ENCODE measurements at regions not wholly inside any gene's neighbourhood (a gene's known extent, or its start where the extent isn't known, plus 50 kb on each side); places are given as distances from the start of the nearest gene placed in this dataset.

DNA sequence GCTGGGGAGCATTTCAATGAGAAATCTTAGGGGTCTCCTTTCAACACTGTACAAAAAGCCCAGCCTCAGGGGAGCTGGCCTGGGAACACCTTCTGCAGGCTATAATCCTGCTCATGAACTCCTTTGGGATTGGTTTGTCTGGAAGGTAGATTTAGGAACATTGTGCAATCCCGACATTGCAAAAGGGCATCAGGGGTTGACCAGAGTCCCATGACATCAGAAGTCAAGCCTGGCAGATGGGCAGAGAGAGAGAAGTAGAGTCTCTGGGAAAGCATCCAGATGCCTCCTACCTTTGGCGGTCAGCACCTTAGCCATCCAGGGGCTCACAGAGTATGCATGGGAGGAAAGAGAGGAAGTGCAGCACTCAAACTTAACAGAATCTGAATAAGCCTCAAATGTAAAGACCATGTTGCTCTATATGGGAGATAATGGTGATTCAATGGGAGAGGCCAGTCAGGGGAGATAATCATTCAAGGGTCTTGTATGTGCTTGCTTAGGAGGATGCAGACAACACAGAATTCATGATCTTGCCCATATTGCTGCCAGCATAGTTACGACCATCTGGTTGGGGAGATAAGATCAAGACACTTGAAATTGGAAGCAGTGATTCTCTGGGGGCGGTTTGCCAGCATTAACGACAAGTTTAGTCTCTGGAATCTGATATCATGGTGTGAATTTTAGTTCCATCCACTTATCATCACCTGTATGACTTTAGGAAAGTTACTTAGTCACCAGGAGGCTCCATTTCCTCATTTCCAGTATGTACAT is 58.3 kb upstream of the UPP2 start:
- TF ChIP-seq TAF1 (IDR thresholded peaks at IDR 0.05; ENCODE audit: borderline replicate concordance, insufficient read depth, low read length) (no peak), SIN3A (IDR thresholded peaks at IDR 0.05; ENCODE audit: borderline replicate concordance, insufficient read depth, low read length) (no peak), POLR2AphosphoS5 (IDR thresholded peaks at IDR 0.05; ENCODE audit: low read depth, low read length) (no peak), FOXP2 (optimal IDR thresholded peaks at IDR 0.05; ENCODE audit: borderline replicate concordance, extremely low read depth, extremely low read length, insufficient read depth) (no peak)
- TF ChIP-seq, protein P1, sequence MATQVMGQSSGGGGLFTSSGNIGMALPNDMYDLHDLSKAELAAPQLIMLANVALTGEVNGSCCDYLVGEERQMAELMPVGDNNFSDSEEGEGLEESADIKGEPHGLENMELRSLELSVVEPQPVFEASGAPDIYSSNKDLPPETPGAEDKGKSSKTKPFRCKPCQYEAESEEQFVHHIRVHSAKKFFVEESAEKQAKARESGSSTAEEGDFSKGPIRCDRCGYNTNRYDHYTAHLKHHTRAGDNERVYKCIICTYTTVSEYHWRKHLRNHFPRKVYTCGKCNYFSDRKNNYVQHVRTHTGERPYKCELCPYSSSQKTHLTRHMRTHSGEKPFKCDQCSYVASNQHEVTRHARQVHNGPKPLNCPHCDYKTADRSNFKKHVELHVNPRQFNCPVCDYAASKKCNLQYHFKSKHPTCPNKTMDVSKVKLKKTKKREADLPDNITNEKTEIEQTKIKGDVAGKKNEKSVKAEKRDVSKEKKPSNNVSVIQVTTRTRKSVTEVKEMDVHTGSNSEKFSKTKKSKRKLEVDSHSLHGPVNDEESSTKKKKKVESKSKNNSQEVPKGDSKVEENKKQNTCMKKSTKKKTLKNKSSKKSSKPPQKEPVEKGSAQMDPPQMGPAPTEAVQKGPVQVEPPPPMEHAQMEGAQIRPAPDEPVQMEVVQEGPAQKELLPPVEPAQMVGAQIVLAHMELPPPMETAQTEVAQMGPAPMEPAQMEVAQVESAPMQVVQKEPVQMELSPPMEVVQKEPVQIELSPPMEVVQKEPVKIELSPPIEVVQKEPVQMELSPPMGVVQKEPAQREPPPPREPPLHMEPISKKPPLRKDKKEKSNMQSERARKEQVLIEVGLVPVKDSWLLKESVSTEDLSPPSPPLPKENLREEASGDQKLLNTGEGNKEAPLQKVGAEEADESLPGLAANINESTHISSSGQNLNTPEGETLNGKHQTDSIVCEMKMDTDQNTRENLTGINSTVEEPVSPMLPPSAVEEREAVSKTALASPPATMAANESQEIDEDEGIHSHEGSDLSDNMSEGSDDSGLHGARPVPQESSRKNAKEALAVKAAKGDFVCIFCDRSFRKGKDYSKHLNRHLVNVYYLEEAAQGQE (IDR thresholded peaks at IDR 0.05; ENCODE audit: insufficient read depth in 1 of 2, low read depth in 2 of 2, low read length in 2 of 2), result no peak

DNA sequence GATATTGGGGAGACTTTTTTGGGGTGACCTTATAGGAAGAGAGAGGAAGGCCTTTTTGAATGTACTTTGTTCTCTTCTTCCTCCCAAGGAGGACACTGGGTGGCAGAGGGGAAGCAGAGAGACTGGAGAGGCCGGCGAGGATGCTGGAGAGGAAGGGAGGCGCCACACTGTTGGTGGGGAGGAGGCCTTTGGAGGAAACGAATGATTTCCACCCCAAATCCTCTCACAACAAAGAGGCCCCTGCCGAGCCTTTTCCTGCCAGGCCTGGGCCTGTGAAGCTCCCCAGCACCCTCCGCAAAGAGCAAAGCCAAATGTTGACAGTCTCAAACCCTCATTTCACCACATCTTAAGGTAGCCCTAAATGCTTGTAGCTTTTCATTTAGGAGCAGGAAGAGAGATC is 59.0 kb upstream of the UPP2 start:
- TF ChIP-seq FOXP2 (optimal IDR thresholded peaks at IDR 0.05; ENCODE audit: borderline replicate concordance, extremely low read depth, extremely low read length, insufficient read depth) (no peak), TAF1 (IDR thresholded peaks at IDR 0.05; ENCODE audit: borderline replicate concordance, insufficient read depth, low read length) (no peak), SIN3A (IDR thresholded peaks at IDR 0.05; ENCODE audit: borderline replicate concordance, insufficient read depth, low read length) (no peak), POLR2AphosphoS5 (IDR thresholded peaks at IDR 0.05; ENCODE audit: low read depth, low read length) (no peak)
- TF ChIP-seq, protein P1 (IDR thresholded peaks at IDR 0.05; ENCODE audit: insufficient read depth in 1 of 2, low read depth in 2 of 2, low read length in 2 of 2), result no peak

DNA sequence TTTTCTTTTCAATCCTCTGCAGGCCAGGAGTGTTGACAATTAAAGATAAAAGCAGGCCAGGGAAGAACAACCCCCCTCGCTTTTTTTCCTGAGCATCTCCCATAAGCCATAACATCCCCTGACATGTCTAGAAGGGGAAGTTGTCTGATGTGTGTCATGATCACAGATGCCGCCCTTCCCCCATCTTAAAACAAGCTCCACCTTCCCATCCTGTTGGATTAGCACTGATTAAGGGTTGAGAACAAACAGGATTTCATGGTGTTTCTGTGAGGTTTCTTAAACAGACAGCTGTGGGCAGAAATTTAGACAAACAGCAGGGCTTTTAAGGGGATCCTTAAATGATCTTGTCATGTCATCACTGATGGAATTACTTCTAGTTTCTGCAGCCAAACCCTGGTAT is 59.4 kb upstream of the UPP2 start:
- TF ChIP-seq, protein P1 (IDR thresholded peaks at IDR 0.05; ENCODE audit: insufficient read depth in 1 of 2, low read depth in 2 of 2, low read length in 2 of 2), result no peak
- TF ChIP-seq POLR2AphosphoS5 (IDR thresholded peaks at IDR 0.05; ENCODE audit: low read depth, low read length) (no peak), TAF1 (IDR thresholded peaks at IDR 0.05; ENCODE audit: borderline replicate concordance, insufficient read depth, low read length) (no peak)

DNA sequence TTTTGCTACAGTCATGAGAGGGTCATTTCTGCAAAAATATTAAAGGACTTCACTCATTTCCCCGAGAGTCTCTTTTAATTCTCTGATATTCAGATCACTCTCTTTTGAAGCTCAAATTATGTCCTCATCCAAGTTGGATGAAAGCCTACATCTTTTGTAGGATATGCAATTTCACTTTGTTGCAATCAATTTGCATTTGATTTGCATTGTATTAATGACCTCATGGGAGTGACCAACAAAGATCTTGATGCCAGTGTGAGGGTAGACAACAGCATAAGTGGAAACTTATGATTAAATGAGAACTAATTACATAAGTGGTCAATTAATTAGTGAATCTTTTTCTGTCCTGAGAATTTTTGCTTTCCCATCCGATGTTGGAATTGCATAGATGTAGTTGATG is 60.3 kb upstream of the UPP2 start:
- no peak for TF ChIP-seq TAF1 (IDR thresholded peaks at IDR 0.05; ENCODE audit: borderline replicate concordance, insufficient read depth, low read length)
- no peak for TF ChIP-seq SIN3A (IDR thresholded peaks at IDR 0.05; ENCODE audit: borderline replicate concordance, insufficient read depth, low read length)
- no peak for TF ChIP-seq FOXP2 (optimal IDR thresholded peaks at IDR 0.05; ENCODE audit: borderline replicate concordance, extremely low read depth, extremely low read length, insufficient read depth)
- TF ChIP-seq POLR2AphosphoS5 (IDR thresholded peaks at IDR 0.05; ENCODE audit: low read depth, low read length), result no peak
- TF ChIP-seq, protein P1 (IDR thresholded peaks at IDR 0.05; ENCODE audit: insufficient read depth in 1 of 2, low read depth in 2 of 2, low read length in 2 of 2), result no peak
